ENCODE measurements at regions not wholly inside any gene's neighbourhood (a gene's known extent, or its start where the extent isn't known, plus 50 kb on each side); places are given as distances from the start of the nearest gene placed in this dataset.

GRCh38 chr1:4270651-4271337 lies 370.7 kb upstream of the C1orf174 start:
- Mint-ChIP-seq H3K4me1 (ENCODE audit: low read depth) (no peaks in the 10 kb centered on the region), H3K9me3 (peaks cover 62% of the 10 kb centered on the region), H3K27ac (no peak overlapping the region), H3K4me3 (no peak overlapping the region), H3K27me3 (ENCODE audit: insufficient read depth) (peaks cover 4% of the 10 kb centered on the region), H3K36me3 (ENCODE audit: low read depth) (peaks cover 9% of the 10 kb centered on the region; the same call in 1 of the 2 replicates)
- DNase-seq = no peak
- TF ChIP-seq CTCF (IDR thresholded peaks at IDR 0.05) = no peak

GRCh38 chr1:4271338-4271998 lies 371.4 kb upstream of the C1orf174 start:
- Mint-ChIP-seq H3K4me3 (no peak overlapping the region), H3K4me1 (ENCODE audit: low read depth) (no peaks in the 10 kb centered on the region), H3K9me3 (peaks cover 62% of the 10 kb centered on the region), H3K27ac (no peak overlapping the region), H3K36me3 (ENCODE audit: low read depth) (peaks cover 9% of the 10 kb centered on the region; the same call in 1 of the 2 replicates), H3K27me3 (ENCODE audit: insufficient read depth) (peaks cover 4% of the 10 kb centered on the region)
- TF ChIP-seq CTCF (IDR thresholded peaks at IDR 0.05) = no peak
- no peak for DNase-seq

- H3K27me3 Mint-ChIP-seq (ENCODE audit: insufficient read depth) = peaks cover 4% of the 10 kb centered on the region
- peaks cover 13% of the 10 kb centered on the region; the same call in 1 of the 2 replicates for H3K36me3 Mint-ChIP-seq (ENCODE audit: low read depth)
- no peak for TF ChIP-seq CTCF (IDR thresholded peaks at IDR 0.05)
- no peak overlapping the region for H3K4me3 Mint-ChIP-seq
- no peak overlapping the region for H3K27ac Mint-ChIP-seq
- DNase-seq = no peak
- H3K9me3 Mint-ChIP-seq = peaks cover 64% of the 10 kb centered on the region
- no peaks in the 10 kb centered on the region for H3K4me1 Mint-ChIP-seq (ENCODE audit: low read depth)
Measured at GRCh38 chr1:4272568-4272967, 372.5 kb upstream of the C1orf174 start.

GRCh38 chr1:4273243-4273642 lies 373.2 kb upstream of the C1orf174 start:
- Mint-ChIP-seq H3K27me3 (ENCODE audit: insufficient read depth) (peaks cover 4% of the 10 kb centered on the region), H3K4me3 (no peak overlapping the region), H3K4me1 (ENCODE audit: low read depth) (no peaks in the 10 kb centered on the region), H3K36me3 (ENCODE audit: low read depth) (peaks cover 13% of the 10 kb centered on the region; the same call in 1 of the 2 replicates), H3K9me3 (peaks cover 64% of the 10 kb centered on the region), H3K27ac (no peak overlapping the region)
- no peak for DNase-seq
- no peak for TF ChIP-seq CTCF (IDR thresholded peaks at IDR 0.05)

- DNase-seq = no peak
- Mint-ChIP-seq H3K4me1 (ENCODE audit: low read depth) (no peaks in the 10 kb centered on the region), H3K27ac (no peak overlapping the region), H3K27me3 (ENCODE audit: insufficient read depth) (peaks cover 4% of the 10 kb centered on the region), H3K9me3 (peaks cover 61% of the 10 kb centered on the region), H3K4me3 (no peak overlapping the region), H3K36me3 (ENCODE audit: low read depth) (peaks cover 13% of the 10 kb centered on the region; the same call in 1 of the 2 replicates)
- TF ChIP-seq CTCF (IDR thresholded peaks at IDR 0.05) = no peak
Measured at GRCh38 chr1:4273747-4274146, 373.7 kb upstream of the C1orf174 start.
